ENCODE measurements at regions not wholly inside any gene's neighbourhood (a gene's known extent, or its start where the extent isn't known, plus 50 kb on each side); places are given as distances from the start of the nearest gene placed in this dataset.

DNA sequence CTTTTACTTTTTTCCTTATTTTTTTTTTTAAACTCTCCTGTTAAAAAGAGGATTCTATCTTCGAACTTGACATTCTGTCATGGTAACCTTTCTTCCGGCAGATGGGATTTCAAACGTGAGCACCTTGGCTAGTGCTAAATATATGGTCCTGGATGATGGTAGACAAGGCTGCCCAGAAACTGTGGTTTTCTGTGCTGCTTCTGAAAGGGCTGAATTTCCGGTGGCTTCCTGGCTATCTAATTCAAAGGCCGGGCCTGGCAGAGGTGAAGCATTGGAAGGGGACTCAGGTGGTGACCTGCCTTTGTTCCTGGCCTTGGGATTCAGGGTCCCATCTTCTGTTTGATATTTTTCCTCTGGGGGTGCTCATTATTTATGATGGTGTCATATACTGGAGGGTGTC lies 118.6 kb upstream of the MYL2 start:
- DNase-seq (ENCODE audit: low spot score) = no peak

DNA sequence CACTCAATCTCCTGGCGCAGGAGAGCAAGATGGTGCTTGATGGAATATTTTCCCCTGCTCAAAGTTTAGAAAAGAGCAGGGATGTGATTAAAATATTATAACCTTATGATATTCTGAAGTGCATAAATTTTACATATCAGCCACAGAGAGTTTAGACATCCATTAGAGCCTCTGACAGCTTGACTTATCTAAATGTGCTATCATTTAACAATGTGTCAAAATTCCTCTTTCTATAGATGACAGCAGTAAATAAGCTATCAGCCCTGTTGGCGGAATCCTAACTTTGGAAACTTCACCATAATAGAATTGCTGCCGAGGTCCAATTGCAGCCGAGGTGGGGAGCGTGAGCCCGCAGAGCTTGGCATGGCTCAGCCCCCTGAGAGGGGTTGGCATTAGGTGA lies 117.7 kb upstream of the MYL2 start:
- no peak for DNase-seq (ENCODE audit: low spot score)

DNA sequence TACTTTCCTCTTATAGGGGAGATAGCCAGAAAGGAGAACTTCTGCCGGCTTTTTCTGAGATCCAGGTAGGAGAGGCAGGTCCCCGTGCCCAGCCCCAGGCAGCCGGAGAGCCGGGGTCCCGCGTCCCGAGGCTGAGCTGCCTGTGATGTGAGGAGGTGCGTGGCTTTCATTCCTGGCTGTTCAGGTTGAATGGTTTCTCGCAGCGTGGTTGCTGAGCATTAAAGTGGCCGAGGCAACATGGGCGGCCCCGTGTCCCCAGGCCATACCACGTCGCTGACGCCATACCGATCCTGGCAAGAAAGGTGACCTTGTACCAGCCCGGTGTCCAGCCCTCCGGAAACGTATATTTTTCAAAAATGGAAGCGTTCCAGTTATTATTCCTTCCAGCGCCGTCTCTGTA lies 116.7 kb upstream of the MYL2 start:
- no peak for DNase-seq (ENCODE audit: low spot score)

DNA sequence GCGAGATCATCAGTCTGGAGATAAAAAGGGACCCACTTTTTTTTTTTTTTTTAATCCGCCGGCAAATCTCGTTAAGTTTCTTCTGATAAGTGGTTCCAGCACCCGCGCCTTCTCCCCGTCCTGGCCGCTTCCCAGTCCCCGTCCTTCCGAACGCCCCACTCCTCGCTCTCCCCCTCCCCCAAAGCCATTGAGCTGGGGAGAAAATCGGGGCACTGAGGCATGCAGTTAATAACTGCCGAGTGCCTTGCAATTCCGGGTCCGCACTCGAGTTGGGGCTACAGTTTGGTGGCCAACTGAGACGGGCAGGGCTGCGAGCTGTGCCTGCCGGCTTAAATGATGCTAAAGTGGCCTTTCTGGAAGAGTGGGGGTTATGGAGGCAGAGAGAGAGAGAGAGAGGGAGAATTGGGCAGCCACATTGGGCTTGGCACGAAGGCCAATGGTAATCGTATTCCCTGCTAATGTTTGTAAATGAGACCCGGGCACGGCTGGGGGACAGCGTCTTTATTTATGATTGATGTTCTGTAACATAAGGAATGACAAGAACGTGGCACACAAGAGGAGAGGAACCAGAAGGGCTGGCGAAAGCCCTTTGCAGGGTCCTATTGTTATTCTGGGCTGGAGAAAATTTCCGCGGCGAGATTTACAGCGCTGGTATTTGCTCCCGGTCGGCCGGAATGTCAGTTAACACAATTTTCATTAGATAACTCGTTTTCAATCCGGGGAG lies 115.4 kb upstream of the MYL2 start:
- peak; percentile 50 for DNase-seq (ENCODE audit: low spot score)

DNA sequence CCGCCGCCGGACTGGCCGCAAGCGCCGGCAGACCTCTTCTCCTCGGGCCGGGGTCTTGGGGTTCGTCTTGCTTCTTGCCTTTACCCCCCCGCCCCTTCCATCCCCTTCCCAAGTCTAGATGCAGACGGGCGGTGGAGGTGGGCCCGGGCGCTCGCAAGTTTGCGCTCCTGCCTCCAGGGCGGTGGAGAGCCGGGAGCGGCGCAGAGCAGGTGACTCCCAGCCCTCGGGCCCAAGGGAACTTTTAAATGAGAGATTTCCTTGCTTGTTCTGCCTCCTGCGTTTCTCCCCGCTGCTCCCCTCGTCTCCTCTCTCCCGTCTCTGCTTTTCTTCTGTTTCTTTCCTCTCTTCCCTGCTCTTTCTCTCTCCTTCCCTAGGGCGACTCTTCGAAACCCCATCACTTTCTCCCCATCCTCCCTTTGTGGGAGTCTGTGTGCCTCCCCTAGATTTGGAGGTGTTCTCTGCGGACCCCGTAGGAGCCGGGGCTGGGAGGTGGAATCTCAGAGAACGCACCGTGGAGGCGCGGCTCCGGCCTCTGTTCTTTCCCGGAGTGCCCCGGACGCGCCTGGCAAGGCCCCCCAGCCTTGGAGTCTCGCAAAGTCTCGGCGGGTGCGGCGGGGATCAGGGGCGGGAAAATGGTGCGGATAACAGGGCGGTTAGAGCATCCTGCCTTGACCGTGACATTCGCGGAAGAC lies 114.7 kb upstream of the MYL2 start:
- peak; percentile 80 for DNase-seq (ENCODE audit: low spot score)

DNA sequence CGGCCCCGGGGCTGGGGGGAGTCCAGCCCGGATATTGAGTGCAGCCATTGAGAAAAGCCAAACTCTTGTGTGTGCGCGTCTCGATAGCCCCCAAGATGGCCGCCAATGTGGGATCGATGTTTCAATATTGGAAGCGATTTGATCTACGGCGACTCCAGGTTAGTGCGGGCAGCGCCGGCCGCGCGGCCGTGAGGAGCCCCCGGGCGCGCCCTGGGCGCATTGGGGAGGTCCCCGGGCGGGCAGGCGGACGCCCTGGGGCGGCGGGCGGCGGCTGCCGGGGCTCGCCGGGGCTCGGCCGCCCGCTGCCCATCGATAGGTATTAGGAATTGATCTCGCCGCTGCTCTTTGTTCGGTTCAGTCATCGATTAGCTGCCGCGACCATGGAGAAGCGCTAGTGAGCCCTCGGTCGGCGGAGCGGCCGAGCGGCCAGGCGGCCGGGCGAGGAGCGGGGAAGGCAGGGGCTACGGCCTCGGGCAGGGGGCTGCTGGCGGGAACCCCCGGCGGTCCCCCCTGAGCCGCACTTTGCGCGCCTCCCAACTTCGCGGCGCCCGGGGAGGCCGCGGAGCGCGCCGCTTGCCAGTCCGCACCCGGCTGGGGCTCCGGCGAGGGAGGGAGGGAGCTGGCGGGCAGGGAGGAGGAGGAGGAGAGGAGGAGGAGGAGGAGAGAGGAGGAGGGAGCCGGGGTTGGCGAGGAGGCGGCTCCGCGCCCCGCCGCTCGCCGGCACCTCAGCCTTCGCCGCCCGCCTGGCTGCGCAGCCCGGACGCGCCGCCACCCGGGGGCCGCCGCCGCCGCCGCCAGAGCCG lies 113.9 kb upstream of the MYL2 start, which contains the start of gene CUX2:
Gene CUX2, plus strand, starts transcription at position 83 of the 803 bp plus-strand sequence.
- peak; percentile 82 for DNase-seq (ENCODE audit: low spot score)

DNA sequence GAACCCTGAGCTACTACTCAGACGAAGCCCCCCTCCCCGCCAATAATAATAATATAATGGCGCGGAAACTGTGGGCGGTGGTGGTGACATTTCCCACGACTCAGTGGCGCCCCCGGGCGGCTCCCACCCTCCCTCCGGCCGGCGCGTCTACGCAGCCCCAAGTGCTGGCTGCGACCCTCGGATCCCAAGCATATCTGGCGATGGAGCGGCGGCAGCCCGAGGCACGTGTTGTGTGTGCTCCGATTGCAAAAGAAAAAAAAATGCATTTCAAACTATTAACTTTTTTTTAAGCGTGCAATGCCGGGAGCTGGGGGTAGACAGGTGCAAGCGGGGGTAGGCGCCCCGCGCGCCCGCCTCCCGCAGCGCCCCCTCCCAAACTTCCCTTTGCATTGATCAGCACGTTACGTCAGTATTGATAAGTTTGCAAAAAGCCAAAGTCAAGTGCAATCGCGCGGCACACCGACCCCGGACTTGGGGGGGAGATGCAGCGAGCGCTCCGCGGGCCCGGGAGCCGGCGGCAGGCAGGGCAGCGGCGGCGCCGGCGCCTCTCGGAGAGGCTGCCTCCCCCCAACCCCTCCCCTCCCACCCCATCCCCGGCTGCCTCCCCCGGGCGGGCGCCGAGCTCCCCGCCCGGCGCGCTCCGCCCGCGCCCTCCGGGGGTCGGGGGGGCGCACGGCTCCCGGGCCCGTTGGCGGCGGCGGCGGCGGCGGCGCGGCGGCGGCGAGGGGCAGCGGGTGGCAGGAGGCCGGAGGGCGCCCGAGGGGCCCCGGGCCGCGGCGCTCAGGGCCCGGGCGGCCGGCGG lies 113.1 kb upstream of the MYL2 start:
- DNase-seq (ENCODE audit: low spot score) = peak; percentile 83

DNA sequence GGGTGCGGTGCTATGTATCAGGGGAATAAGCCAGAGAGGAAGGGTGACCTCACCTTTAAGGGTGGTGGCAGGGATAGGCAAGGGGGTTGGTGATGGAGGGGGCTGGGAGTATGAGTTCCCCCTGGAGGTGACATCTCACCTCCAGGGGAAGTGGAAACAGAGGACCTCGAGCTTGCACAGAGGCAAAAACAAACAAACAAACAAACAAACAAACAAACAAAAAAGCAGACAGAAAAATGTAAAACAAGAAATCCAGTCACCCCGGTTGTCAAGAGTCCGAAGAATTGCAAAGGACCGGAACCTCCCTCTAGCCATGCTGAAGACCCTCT lies 112.2 kb upstream of the MYL2 start:
- no peak for DNase-seq (ENCODE audit: low spot score)

DNA sequence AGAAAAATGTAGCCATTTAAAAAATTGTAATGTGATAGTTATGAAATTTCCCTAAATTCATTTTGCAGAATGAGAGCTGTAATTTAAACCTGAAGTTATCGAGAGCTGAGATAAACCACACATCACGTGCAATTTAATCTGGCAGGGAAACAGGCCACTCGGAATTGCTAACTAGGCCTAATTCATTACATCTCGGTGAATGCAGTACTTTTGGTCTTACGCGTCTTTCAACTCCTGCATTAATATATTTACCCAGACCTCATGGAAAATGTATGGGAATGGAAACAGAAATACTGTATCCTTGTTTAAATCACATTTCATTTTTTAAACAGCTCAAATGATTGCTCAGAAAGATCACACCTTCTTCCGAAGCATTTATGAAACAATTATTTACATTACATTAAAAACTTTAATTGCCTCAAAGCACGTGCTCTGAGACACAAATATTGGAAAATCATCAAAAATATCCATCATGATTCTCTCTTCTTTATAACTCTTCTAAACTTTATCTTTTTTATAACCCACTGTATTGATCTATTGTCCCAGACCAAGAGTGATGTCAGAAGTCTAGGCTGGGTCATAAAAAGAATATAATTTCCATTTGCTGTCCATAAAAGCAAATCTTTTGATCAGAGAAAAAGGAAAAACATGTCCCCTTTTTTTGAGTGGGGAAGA lies 111.7 kb upstream of the MYL2 start:
- no peak for DNase-seq (ENCODE audit: low spot score)

DNA sequence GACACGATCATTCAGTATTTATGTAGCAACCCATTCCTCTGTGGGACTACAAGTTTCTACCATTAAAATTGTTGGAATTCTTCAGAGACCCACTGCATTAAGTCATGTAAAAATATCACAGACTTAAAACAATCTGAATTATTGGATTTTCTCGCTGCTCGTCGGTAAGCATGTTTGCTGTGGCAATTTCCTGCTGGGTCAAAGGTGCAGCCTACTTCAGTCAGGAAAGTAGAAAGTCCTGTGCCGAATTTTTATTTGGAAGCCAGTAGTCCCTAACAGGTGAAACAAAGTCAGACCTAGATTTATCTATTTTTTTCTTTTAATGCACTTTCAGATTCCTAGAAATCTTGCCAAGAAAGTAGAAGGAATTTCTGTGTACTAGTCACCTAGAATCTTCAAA lies 110.4 kb upstream of the MYL2 start:
- DNase-seq (ENCODE audit: low spot score) = no peak

DNA sequence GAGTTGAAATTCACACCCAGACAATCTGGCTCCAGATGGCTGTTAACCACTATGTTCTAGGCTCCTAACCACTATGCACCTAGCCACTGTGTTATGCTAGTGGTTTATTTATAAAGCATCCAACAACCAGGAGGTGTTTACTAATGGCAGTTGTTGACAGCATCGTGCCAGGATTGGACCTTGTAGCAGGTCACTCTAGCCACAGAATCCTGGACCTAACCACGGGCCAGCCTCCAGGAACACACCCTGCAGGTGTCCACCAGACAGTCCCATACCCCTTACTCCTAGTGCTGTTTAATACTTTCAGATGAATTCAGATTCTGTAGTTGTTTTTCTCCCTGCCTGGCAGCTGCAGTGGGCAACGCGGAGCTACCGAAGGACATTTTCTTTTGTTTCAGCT lies 109.4 kb upstream of the MYL2 start:
- no peak for DNase-seq (ENCODE audit: low spot score)

DNA sequence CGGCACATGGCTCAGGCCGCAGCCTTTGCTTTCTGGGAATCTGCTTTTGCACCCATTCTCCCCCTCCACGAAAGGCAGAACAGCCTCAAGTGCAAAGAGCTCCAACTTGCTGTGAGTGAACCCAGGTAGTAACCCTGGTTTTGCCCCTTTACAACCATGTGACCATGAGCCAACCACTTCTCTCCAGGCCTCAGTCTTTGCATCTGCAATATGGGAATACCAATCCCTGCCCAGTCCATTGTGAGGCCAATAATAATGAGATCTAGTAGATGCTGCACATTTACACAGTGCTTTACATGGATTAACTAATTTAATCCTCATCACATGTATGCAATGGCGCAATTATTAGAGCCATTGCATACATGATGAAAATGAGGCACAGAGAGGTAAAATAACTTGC lies 108.9 kb upstream of the MYL2 start:
- DNase-seq (ENCODE audit: low spot score) = no peak

DNA sequence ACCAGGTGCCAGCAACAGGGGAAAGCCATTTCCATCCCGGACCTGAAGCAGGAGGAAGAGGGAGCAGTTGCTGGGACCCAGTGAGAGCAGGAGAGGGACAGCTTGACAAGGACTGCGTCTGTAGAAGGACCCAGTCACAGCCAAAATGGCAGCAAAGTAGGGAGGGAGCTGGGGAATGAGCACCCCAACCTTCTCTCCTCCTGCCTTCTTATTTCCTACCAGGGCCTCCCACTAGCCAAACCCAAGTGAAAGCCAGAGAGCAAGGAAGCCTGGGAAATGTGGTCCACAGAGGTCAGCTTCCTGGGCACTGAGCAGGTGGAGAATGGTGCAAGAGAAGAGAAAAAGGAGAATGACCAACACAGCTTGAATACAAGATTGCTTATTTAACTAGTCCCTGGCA lies 108.5 kb upstream of the MYL2 start:
- DNase-seq (ENCODE audit: low spot score) = no peak

DNA sequence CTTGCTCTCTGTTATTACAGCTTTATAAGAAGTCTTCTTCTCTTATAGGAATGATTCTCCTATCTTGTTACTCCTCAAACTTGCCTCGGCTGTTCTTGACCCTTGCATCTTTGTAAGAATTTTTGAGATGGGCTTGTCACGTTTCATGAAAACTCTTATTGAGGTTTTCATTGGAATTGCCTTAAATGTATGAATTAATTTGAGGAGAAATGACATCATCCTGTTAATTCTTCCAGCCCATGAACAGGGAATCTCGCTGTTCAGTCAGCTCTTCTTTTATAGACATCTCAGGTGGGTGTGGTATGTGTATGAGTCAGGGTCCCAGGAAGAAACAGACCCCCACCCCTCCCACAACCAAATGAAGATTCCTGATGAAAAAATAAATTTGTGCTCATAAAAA lies 107.1 kb upstream of the MYL2 start:
- no peak for DNase-seq (ENCODE audit: low spot score)

DNA sequence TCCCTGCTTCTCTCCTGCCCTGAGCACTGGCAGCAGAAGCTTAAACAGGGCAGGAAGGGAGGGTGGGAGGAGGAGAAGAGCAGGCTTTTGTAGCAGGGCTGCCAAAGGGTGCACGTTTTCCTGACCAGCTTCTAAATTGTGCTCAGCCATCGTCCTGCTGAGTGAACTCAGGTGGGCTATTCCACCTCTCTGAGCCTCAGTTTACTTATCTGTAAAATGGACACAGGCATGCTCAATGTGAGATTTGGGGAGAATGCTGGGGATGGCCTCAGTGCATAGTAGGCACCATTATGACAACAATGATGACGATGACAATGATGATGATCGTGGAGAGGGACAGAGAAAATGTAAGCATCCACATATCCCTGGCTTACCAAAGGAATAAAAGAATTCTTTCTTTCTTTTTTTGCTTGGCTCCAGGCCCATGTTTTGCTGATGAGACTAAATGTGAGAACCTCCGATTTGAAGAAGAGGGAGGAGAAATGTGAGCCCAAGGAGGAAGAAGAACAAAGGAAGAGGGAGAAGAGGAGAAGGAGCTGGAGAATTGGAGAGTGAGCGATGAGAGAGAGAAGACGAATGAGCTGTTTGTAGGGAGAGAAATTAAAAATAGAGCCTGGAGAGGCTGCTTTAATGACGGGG lies 105.5 kb upstream of the MYL2 start:
- DNase-seq (ENCODE audit: low spot score) = no peak

DNA sequence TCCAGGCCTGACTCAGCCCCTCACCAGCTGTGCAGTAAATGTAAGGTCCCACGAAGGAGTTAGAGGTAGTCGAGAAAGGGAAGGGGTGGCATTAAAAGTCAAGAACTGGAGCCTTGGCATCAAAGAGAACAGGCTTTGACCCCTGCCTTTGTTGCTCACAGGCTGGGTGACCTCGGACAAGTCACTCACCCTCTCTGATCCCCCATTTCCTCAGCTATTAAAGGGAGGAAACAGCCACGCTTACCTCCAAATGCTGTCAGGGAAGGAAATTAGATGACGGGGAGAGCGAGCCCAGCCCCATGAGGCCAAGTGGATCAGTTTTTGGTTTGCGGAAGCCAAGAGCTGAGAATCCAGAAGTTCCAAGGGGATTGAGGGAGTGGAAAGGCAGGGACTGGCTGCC lies 104.9 kb upstream of the MYL2 start:
- no peak for DNase-seq (ENCODE audit: low spot score)

DNA sequence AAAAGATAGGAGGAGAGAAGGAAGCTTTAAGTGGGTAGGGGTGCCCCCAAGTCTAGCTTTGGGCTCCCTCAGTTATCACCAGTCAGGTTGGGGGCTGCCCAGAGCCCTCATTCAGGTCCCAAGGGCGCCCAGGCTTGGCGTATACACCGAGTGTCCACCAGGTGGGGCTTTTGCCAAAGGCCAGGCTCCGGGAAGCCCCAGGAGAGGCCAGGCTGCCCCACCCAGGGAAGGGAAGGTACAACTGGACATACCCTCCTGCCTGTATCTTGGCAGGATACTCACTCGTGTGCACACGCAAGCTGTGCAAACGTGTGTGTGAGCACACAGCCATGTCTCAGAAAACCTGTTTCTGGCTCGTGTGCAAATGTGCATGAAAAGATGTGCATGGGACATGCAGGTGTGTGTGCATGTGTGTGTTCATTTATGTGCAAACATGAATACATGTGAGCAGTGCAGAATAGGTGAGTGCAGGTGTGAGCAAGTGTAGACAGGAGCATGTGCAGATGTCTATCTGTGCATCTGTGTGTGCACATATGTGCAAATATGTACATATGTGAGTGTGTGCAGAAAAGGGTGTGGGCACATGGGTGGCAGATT lies 103.9 kb upstream of the MYL2 start:
- peak; percentile 84 for DNase-seq (ENCODE audit: low spot score)

DNA sequence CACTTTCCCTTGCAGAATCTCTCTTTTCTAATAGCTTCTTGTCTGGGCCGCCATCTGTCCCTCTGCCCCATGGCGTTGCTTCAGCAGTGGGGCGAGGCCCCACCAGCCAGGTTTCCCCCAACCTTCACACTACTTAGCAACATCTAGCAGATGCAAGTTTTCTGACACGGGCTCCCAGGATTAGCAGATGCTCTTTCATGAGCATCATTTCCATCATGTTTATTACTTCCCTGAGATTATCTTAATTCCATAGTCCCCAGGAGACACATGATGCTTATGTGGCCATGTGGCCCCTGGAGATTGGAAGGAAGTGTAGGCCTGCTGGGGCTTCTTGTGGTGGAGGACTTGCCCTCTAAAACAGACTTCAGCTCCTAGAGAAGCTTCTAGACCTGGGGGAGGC lies 102.0 kb upstream of the MYL2 start:
- peak; percentile 84 for DNase-seq (ENCODE audit: low spot score)

DNA sequence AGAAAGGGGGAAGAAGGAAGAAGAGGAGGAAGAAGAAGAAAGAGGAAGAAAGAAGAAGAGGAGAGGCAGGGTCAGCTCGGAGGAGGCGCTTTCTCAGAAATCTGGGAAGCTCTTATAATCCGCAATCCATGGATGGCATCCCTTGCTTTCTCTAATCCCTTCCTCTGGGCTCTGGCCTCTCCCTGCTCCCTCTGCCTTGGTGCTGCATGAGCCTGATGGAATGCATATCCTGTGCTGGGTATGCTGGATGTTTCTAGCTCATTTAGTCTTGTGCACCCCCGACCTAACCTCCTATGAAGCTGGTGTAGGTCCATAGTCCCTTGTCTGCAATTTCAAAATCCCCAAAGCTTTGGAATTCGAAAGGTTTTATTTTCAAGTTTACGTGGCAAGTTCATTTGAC lies 94.2 kb upstream of the MYL2 start:
- DNase-seq (ENCODE audit: low spot score) = no peak

DNA sequence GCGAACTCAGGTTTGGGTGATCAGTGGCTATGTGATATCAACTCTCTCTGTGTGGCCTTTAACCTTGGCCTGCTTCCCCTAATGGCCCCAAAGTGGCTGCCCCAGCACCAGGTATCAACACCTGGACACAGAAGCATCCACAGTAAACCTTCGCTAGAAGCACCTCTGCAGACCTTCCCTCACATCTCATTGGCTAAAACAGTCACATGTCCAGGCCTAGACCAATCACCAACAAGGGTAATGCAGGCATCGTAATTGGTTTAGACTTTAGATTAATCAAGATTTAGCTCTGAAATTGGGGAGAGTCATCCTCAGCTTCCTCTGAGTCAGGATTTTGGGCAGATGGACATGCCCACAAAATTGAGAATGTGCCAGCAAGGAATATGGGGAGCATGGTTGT lies 92.5 kb upstream of the MYL2 start:
- no peak for DNase-seq (ENCODE audit: low spot score)

Measured in D341Med (cell line).